Activated T-cell treated with anti-CD3 and anti-CD28 coated beads, Interleukin-2, amount 50 U/mL, for 72 hours (primary cell): ENCODE measurements at regions not wholly inside any gene's neighbourhood (a gene's known extent, or its start where the extent isn't known, plus 50 kb on each side); places are given as distances from the start of the nearest gene placed in this dataset.
"Not testable (repeated sequence)": the region's sequence is repeated elsewhere in the genome, so short reads cannot be mapped to it uniquely, and the experiment has no call there.

Source experiments
- ATAC-seq, 2 donors: fragments of 150-1000 bp; cut with Tn5 transposase; replicated peaks in 1 of 2; 2 replicates each; pipeline ENCODE4 v1.10.0; 2021; ENCODE audit warnings: moderate library complexity in 2 of 2, mild to moderate bottlenecking in 1 of 2
- DNase-seq, 2 donors: peaks; one replicate each; pipeline ENCODE4 v3.0.0; 2021 to 2022; ENCODE audit warnings: mixed read lengths in 1 of 2
- H3K27ac Mint-ChIP-seq: one replicate; pipeline ENCODE4 v1.8.0; 2022; ENCODE audit warnings: mild to moderate bottlenecking, moderate library complexity, mixed read lengths
- H3K27me3 Mint-ChIP-seq: one replicate; pipeline ENCODE4 v1.8.0; 2022; ENCODE audit warnings: low read depth, mixed read lengths
- H3K36me3 Mint-ChIP-seq, 2 donors: one replicate each; pipeline ENCODE4 v1.8.0; 2022; ENCODE audit warnings: mixed read lengths in 2 of 2, mild to moderate bottlenecking in 1 of 2; ENCODE audit not compliant: insufficient read depth in 2 of 2
- H3K4me1 Mint-ChIP-seq: one replicate; pipeline ENCODE4 v1.8.0; 2022; ENCODE audit warnings: low read depth, mixed read lengths
- H3K4me3 Mint-ChIP-seq, 2 donors: one replicate each; pipeline ENCODE4 v1.8.0; 2022; ENCODE audit warnings: mild to moderate bottlenecking in 2 of 2, mixed read lengths in 2 of 2, moderate library complexity in 2 of 2
- H3K9me3 Mint-ChIP-seq, 2 donors: one replicate each; pipeline ENCODE4 v1.8.0; 2022; ENCODE audit warnings: mixed read lengths in 2 of 2

DNA sequence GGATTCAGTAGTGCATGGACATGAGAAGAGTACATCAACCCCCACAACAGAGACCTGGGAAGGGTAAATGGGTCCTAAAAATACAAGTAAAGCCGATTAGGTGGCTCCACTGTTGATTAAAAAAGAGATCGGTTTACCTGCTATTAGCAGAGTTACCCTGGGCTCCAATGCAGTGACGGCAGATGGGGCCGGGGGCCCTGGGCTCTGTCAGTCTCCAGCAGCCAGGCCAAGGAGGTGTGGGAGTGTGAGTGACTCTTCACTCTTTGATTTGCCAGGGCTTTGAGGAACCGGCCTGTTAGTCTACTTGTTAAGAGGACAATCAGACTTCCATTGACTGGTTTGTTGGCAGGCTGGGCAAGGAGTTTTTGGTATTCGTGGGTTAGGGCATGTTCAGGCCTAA is 1368.7 kb downstream of the UQCRFS1 start:
- Mint-ChIP-seq H3K4me1 (no peaks in the 10 kb centered on the region), H3K4me3 (no peak overlapping the region), H3K36me3 (peaks cover 16 to 29% of the 10 kb centered on the region in 2 donors), H3K27me3 (no peaks in the 10 kb centered on the region), H3K9me3 (peaks cover 28 to 35% of the 10 kb centered on the region in 2 donors), H3K27ac (no peak overlapping the region)
- ATAC-seq (no peak), DNase-seq (no peak)

DNA sequence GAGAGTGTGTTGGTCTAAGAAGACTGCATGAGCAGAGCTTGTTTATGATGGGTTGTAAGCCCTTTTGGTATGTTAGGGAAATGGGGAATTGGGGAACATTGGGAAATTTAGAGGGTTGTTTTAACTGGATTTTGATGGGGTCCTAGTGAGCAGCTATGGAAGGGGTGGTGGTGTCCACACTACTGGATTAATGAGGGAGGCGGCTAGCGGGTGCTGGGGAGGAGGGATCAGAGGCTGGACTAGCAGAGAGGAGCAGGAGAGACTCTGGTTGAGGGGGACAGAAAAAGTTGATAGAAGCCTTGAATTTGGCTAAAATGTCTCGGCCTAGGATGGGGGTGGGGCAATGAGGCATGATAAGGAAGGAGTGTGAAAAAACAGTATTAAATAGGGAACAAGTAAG is 1369.1 kb downstream of the UQCRFS1 start:
- Mint-ChIP-seq H3K4me3 (no peak overlapping the region), H3K27me3 (no peaks in the 10 kb centered on the region), H3K36me3 (peaks cover 16 to 29% of the 10 kb centered on the region in 2 donors), H3K27ac (no peak overlapping the region), H3K4me1 (no peaks in the 10 kb centered on the region), H3K9me3 (peaks cover 28 to 35% of the 10 kb centered on the region in 2 donors)
- no peak for ATAC-seq
- DNase-seq: no peak

DNA sequence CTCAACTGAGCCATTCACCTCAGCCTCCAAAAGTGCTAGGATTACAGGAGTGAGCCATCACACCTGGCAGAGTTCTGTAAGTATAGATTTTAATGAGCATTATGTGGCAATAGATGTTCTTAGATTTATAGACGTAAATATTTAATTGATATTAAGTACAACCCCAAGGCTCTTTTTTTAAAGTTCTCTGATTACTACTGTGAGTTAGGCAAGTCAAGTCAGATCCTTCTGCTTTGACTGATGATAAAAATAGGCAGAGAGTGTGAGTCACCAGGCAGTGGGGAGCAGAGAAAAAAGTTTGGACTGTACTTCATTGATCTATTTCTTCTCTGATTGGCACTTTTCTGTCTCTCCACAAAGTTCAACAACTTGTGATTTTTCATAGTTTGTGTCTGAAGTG is 1379.9 kb downstream of the UQCRFS1 start:
- H3K36me3 Mint-ChIP-seq: peaks cover 1 to 8% of the 10 kb centered on the region in 2 donors
- DNase-seq (no peak), ATAC-seq (no peak)
- no peak overlapping the region for H3K4me3 Mint-ChIP-seq
- H3K9me3 Mint-ChIP-seq: peaks cover 12 to 14% of the 10 kb centered on the region in 2 donors
- no peak overlapping the region for H3K27ac Mint-ChIP-seq
- no peaks in the 10 kb centered on the region for H3K4me1 Mint-ChIP-seq
- H3K27me3 Mint-ChIP-seq: no peaks in the 10 kb centered on the region

DNA sequence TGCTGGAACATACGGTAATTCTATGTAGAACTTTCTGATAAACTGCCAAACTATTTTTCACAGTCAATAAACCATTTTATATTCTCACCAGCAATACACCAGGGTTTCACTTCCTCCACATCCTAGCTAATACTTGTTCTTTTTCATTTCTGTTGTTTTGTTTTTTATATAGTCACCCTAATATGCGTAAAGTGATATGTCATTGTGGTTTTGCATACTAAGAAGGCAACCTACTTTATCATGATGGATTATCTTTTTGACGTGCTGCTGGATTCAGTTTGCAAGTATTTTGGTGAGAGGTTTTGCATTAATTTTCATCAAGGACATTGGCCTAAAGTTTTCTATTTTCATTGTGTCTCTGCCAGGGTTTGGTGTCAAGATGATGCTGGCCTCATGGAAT is 1384.1 kb downstream of the UQCRFS1 start:
- H3K27ac Mint-ChIP-seq: no peak overlapping the region
- no peak for ATAC-seq
- peaks cover 0 to 4% of the 10 kb centered on the region in 2 donors for H3K36me3 Mint-ChIP-seq

DNA sequence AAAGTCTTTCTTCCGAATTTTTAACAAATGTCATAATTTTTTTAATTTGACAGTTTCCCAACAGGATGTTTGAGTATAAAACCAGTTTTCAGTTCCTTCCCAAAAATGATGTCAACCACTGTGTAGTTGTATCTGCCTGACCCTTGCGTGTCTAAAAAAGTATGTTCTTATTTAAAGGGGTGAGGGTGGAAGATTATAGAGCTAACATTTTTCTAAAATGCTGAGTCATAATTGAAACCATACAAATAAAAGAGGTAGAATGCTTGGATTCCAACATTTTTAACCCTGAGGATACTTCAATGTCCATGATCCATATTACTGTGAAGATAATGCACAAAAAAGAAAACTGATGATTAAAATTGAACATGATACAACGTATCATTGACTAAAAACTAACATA is 1388.8 kb downstream of the UQCRFS1 start:
- H3K27ac Mint-ChIP-seq: no peak overlapping the region
- DNase-seq: no peak
- H3K9me3 Mint-ChIP-seq: peaks cover 7 to 15% of the 10 kb centered on the region in 2 donors
- H3K4me3 Mint-ChIP-seq: no peak overlapping the region
- no peaks in the 10 kb centered on the region for H3K27me3 Mint-ChIP-seq
- H3K4me1 Mint-ChIP-seq: no peaks in the 10 kb centered on the region
- H3K36me3 Mint-ChIP-seq: peaks cover 4 to 6% of the 10 kb centered on the region in 2 donors
- ATAC-seq: no peak

More for the DNA sequence above, 1384.1 kb downstream of the UQCRFS1 start:
- H3K4me3 Mint-ChIP-seq: no peak overlapping the region
- peaks cover 2 to 10% of the 10 kb centered on the region in 2 donors for H3K9me3 Mint-ChIP-seq
- no peaks in the 10 kb centered on the region for H3K27me3 Mint-ChIP-seq
- DNase-seq: no peak
- no peaks in the 10 kb centered on the region for H3K4me1 Mint-ChIP-seq

DNA sequence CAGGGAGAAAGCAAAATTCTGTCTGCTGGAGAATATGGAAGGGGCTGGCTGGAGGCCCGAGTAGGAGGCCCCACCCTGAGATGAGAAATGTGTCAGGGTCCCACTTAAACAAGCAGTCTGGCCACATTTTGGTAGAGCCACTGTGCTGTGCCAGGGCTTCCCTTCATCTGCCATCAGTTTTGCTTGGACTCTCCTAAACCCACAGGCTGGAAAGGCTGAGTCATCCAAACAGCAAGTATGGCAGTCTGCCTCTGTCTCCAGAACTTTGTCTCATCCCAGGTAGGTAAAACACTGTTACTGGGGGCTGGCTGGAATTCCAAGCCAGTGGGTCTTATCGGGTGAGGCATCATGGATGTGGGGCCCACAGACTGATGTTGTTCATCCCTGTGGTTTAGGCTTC is 1390.6 kb downstream of the UQCRFS1 start:
- Mint-ChIP-seq H3K4me3 (no peak overlapping the region), H3K27ac (no peak overlapping the region), H3K27me3 (no peaks in the 10 kb centered on the region), H3K36me3 (peaks cover 13 to 17% of the 10 kb centered on the region in 2 donors), H3K9me3 (peaks cover 13 to 20% of the 10 kb centered on the region in 2 donors), H3K4me1 (no peaks in the 10 kb centered on the region)
- no peak for DNase-seq
- no peak for ATAC-seq

DNA sequence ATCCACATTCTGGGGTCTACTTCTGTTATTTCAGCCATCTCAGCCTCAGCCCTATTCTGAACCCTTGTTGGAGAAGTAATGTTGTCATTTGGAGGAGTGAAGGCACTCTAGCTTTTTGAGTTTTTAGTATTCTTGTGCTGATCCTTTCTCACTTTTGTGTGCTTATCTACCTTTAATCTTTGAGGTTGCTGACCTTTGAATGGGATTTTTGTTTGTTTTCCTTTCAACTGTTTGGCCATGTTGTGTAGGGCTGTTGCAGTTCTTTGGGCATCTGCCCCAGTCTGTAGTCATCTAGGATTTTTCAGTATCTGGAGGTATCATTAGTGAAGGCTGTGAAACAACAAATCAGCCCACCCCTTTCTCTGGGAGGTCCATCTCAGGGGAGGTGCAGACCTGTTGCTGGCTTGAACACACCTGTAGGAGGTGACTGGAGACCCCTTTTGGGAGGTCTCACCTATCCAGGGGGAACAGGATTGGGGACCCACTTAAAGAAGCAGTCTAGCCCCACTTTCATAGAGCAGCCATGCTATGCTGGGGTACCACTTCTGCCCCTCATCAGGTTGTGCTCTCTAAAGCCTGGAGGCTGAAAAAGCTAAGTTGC is 1391.4 kb downstream of the UQCRFS1 start:
- Mint-ChIP-seq H3K4me3 (no peak overlapping the region), H3K27ac (no peak overlapping the region), H3K36me3 (peaks cover 14 to 19% of the 10 kb centered on the region in 2 donors), H3K4me1 (no peaks in the 10 kb centered on the region), H3K27me3 (no peaks in the 10 kb centered on the region), H3K9me3 (peaks cover 17 to 22% of the 10 kb centered on the region in 2 donors)
- ATAC-seq (no peak), DNase-seq (no peak)

DNA sequence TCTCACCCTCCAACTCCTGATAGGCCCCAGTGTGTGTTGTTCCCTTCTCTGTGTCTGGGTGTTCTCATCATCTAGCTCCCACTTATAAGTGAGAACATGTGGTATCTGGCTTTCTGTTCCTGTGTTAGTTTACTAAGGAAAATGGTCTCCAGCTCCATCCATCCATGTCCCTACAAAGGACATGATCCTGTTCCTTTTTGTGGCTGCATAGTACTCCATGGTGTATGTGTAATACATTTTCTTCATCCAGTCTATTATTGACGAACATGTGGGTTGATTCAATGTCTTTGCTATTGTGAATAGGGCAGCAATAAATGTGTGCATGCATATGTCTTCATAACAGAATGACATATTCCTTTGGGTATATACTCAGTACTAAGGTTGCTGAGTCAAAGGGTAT is 1397.0 kb downstream of the UQCRFS1 start:
- peaks cover 18 to 20% of the 10 kb centered on the region in 2 donors for H3K9me3 Mint-ChIP-seq
- DNase-seq: no peak
- H3K4me3 Mint-ChIP-seq: no peak overlapping the region
- no peak overlapping the region for H3K27ac Mint-ChIP-seq
- no peak for ATAC-seq
- no peaks in the 10 kb centered on the region for H3K27me3 Mint-ChIP-seq
- H3K4me1 Mint-ChIP-seq: no peaks in the 10 kb centered on the region
- peaks cover 15 to 19% of the 10 kb centered on the region in 2 donors for H3K36me3 Mint-ChIP-seq

DNA sequence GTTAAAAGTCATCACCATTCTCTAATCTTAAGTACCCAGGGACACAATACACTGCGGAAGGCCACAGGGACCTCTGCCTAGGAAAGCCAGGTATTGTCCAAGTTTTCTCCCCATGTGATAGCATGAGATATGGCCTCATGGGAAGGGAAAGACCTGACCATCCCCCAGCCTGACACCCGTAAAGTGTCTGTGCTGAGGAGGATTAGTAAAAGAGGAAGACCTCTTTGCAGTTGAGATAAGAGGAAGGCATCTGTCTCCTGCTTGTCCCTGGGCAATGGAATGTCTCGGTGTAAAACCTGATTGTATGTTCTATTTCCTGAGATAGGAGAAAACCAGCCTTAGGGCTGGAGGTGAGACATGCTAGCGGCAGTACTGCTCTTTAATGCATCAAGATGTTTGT is 1398.1 kb downstream of the UQCRFS1 start:
- not testable (repeated sequence) for ATAC-seq, H3K4me1 Mint-ChIP-seq, H3K4me3 Mint-ChIP-seq, H3K27me3 Mint-ChIP-seq, H3K27ac Mint-ChIP-seq, DNase-seq
- Mint-ChIP-seq H3K9me3 (peaks cover 14 to 20% of the 10 kb centered on the region in 2 donors), H3K36me3 (peaks cover 12 to 19% of the 10 kb centered on the region in 2 donors)

DNA sequence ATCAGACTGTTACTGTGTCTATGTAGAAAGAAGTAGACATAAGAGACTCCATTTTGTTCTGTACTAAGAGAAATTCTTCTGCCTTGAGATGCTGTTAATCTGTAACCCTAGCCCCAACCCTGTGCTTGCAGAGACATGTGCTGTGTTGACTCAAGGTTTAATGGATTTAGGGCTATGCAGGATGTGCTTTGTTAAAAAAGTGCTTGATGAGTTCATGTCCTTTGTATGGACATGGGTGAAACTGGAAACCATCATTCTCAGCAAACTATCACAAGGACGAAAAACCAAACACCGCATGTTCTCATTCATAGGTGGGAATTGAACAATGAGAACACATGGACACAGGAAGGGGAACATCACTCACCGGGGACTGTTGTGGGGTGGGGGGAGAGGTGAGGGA is 1398.7 kb downstream of the UQCRFS1 start:
- DNase-seq, ATAC-seq: not testable (repeated sequence)

DNA sequence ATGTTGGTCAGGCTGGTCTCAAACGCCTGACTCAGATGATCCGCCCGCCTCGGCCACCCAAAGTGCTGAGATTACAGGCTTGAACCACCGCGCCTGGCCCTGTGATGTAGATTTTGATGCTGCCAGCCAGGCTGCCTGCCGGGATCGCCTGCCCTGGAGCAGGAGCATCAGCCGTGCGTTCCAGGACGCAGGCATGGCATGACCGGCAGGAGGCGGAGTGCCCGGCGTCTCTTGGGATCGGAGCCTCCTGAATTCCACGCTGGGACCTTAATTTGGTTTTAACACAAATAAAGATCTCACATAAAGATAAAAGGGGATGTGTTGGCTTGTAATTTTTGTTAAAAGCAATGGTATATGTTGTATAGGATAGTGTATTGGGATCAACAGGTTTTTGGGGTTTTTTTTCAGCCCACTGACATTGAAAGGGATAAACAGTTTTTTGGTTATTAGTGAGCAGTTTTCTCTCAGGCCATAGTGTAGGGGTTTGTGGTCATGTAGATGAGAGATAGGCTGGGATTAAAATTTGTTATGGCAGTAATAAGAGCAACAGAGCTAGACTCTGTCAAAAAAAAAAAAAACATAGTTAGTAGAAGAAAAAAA is 1406.4 kb downstream of the UQCRFS1 start:
- H3K9me3 Mint-ChIP-seq: peaks cover 0 to 4% of the 10 kb centered on the region in 2 donors
- no peak for ATAC-seq
- H3K4me1 Mint-ChIP-seq: no peaks in the 10 kb centered on the region
- peaks cover 11 to 27% of the 10 kb centered on the region in 2 donors for H3K36me3 Mint-ChIP-seq
- H3K27me3 Mint-ChIP-seq: no peaks in the 10 kb centered on the region
- no peak for DNase-seq
- no peak overlapping the region for H3K27ac Mint-ChIP-seq
- H3K4me3 Mint-ChIP-seq: no peak overlapping the region

More for the DNA sequence above, 1398.7 kb downstream of the UQCRFS1 start:
- not testable (repeated sequence) for H3K27ac Mint-ChIP-seq, H3K4me1 Mint-ChIP-seq, H3K27me3 Mint-ChIP-seq, H3K4me3 Mint-ChIP-seq
- Mint-ChIP-seq H3K36me3 (peaks cover 12 to 19% of the 10 kb centered on the region in 2 donors), H3K9me3 (peaks cover 14 to 20% of the 10 kb centered on the region in 2 donors)

DNA sequence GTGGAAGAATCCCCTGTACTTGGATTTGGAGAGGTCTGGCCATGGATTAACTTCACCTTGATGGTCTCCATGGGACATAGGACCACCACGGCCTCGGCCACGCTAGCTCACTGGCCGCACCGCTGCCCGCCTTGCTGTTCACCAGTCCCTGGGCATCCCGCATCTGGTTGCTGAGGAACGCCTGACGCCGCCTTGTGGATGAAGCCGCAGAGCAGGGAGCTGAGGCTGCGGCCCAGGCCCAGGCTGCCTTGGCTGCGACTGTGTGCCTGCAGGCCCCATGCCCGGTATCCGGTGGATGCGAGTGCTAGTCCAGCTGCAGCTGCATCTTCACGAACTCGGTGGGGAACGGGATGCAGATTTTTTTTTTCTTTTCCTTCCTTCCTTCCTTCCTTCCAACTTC is 1407.1 kb downstream of the UQCRFS1 start:
- ATAC-seq (no peak), DNase-seq (no peak)
- H3K4me1 Mint-ChIP-seq: no peaks in the 10 kb centered on the region
- H3K4me3 Mint-ChIP-seq: no peak overlapping the region
- peaks cover 0 to 4% of the 10 kb centered on the region in 2 donors for H3K9me3 Mint-ChIP-seq
- H3K27ac Mint-ChIP-seq: no peak overlapping the region
- H3K27me3 Mint-ChIP-seq: no peaks in the 10 kb centered on the region
- H3K36me3 Mint-ChIP-seq: peaks cover 11 to 32% of the 10 kb centered on the region in 2 donors

DNA sequence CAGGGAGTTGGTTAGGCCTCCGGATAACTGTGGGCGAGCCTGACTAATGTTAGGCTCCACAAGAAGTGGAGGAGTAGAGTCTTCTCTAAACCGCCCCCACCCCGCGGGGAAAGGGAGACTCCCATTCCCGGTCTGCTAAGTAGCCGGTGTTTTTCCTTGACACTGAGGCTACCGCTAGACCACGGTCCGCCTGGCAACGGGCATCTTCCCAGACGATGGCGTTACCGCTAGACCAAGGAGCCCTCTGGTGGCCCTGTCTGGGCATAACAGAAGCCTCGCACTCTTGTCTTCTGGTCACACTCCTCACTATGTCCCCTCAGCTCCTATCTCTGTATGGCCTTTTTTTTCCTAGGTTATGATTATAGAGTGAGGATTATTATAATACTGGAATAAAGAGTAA is 1410.7 kb downstream of the UQCRFS1 start:
- not testable (repeated sequence) for H3K27me3 Mint-ChIP-seq, H3K27ac Mint-ChIP-seq, H3K4me3 Mint-ChIP-seq, DNase-seq, ATAC-seq, H3K9me3 Mint-ChIP-seq, H3K4me1 Mint-ChIP-seq
- H3K36me3 Mint-ChIP-seq: peaks cover 8 to 44% of the 10 kb centered on the region in 2 donors

DNA sequence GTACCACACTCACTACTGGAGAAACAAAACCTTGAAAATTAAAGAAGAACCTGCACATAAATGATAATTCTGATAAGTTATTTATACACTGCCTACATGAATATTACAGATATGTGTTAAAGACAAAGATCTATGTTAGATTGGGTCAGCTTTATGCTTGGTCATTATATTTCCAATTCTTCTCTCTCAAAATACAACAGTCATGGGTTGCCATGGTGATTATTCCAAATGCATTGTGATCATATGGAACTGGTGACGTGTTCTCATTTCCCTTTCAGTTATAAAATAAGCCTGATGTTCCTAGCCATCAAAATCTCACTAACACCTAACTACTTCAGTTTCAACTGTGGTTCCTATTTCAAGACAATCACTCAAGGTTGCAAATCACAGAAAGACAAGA is 1416.4 kb downstream of the UQCRFS1 start:
- no peak overlapping the region for H3K4me3 Mint-ChIP-seq

More for the DNA sequence above, 1416.4 kb downstream of the UQCRFS1 start:
- Mint-ChIP-seq H3K4me1 (peaks cover 10% of the 10 kb centered on the region), H3K27me3 (no peaks in the 10 kb centered on the region), H3K9me3 (no peaks in the 10 kb centered on the region), H3K27ac (no peak overlapping the region), H3K36me3 (peaks cover 6 to 26% of the 10 kb centered on the region in 2 donors)
- DNase-seq (no peak), ATAC-seq (no peak)
